Tibial nerve (tissue), 4 donors: ENCODE measurements at regions not wholly inside any gene's neighbourhood (a gene's known extent, or its start where the extent isn't known, plus 50 kb on each side); places are given as distances from the start of the nearest gene placed in this dataset.

Source experiments
- EP300 ChIP-seq, 2 donors: sonication (generic); formaldehyde crosslinking; IDR thresholded peaks; one replicate each; pipeline ENCODE4 v1.6.1; 2017; ENCODE audit warnings: antibody characterized with exemption in 2 of 2, mild to moderate bottlenecking in 1 of 2
- POLR2A ChIP-seq, 2 donors: fragments of 450-650 bp; IDR thresholded peaks; one replicate each; pipeline ENCODE4 v1.6.1; 2017; ENCODE audit warnings: antibody characterized with exemption in 2 of 2, mild to moderate bottlenecking in 2 of 2, moderate library complexity in 2 of 2
- TF ChIP-seq, protein P1 (sequence below), 5 experiments: fragments of 200-600 bp in 3 of 5; fragments of 450-650 bp in 2 of 5; sonication (generic) in 3 of 5; IDR thresholded peaks; one replicate each; pipeline ENCODE4 v1.5.1; 2016 to 2019; ENCODE audit warnings: antibody characterized with exemption in 5 of 5, mild to moderate bottlenecking in 3 of 5, moderate library complexity in 2 of 5

DNA sequence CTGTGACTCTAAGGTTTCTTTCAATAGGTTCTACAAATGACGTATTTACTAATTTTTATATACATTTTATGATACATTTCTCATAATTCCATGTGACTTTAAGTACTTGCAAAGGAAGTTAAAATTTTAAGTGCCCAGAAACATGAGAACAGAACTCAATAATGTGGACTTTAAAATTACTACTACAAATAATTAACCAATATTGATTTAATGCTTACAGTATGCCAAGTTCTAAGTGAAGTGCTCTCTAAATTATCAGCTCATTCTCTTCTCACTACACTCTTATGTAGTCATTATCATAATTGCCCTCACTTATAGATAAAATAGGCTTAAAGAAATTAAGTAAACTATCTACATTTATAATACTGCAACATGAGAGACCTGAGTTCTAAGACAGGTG, 1690.7 kb upstream of the CDH9 start:
- TF ChIP-seq, protein P1, sequence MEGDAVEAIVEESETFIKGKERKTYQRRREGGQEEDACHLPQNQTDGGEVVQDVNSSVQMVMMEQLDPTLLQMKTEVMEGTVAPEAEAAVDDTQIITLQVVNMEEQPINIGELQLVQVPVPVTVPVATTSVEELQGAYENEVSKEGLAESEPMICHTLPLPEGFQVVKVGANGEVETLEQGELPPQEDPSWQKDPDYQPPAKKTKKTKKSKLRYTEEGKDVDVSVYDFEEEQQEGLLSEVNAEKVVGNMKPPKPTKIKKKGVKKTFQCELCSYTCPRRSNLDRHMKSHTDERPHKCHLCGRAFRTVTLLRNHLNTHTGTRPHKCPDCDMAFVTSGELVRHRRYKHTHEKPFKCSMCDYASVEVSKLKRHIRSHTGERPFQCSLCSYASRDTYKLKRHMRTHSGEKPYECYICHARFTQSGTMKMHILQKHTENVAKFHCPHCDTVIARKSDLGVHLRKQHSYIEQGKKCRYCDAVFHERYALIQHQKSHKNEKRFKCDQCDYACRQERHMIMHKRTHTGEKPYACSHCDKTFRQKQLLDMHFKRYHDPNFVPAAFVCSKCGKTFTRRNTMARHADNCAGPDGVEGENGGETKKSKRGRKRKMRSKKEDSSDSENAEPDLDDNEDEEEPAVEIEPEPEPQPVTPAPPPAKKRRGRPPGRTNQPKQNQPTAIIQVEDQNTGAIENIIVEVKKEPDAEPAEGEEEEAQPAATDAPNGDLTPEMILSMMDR (IDR thresholded peaks at IDR 0.05): no peak
- TF ChIP-seq POLR2A (IDR thresholded peaks at IDR 0.05): no peak
- TF ChIP-seq EP300 (IDR thresholded peaks at IDR 0.05): no peak
